NOMO-1 (cell line): ENCODE measurements at regions not wholly inside any gene's neighbourhood (a gene's known extent, or its start where the extent isn't known, plus 50 kb on each side); places are given as distances from the start of the nearest gene placed in this dataset.
A peak's percentile ranks its signal among the peaks of the same experiment; 100 is the strongest.
"Not testable (repeated sequence)": the region's sequence is repeated elsewhere in the genome, so short reads cannot be mapped to it uniquely, and the experiment has no call there.

Source experiments
- DNase-seq, 2 experiments: peaks; one replicate each; lab custom pipeline; 2025; ENCODE audit not compliant: unreplicated experiment in 2 of 2; lab: John Stamatoyannopoulos, UW

DNA sequence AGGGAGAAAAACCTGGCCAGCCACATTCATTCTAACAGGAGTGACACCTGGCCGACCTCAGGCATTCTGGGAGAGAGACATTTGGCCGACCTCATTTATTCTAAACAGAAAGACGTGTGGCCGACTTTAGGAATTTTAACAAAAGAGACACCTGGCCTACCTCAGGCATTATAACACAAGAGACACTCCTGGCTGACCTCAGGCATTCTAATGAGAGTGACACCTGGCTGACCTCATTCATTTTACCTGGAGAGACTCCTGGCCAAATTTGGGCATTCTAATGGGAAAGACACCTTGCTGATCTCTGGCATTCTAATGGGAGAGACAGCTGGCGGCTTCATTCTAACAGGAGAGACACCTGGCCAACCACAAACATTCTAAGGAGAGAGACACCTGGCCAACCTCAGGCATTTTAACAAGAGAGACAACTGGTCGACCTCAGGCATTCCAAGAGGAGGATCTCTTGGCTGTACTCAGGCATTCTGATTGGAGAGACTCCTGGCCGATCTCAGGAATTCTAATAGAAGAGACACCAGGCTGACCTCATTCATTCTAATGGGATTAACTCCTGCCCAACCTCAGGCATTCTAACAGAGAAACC, 1353.9 kb downstream of the UQCRFS1 start:
- DNase-seq = no peak

DNA sequence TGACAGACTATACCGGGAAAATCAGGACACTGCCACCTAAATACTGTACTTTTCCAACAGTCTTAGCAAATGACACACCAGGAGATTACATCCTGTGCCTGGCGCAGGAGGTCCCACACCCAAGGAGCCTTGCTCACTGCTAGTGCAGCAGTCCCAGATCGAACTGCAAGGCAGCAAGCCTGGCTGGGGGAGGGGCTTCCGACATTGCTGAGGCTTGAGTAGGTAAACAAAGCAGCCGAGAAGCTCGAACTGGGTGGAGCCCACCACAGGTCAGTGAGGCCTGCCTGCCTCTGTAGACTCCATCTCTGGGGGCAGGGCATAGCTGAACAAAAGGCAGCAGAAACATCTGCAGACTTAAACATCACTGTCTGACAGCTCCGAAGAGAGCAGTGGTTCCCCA, 1360.0 kb downstream of the UQCRFS1 start:
- DNase-seq = not testable (repeated sequence)

DNA sequence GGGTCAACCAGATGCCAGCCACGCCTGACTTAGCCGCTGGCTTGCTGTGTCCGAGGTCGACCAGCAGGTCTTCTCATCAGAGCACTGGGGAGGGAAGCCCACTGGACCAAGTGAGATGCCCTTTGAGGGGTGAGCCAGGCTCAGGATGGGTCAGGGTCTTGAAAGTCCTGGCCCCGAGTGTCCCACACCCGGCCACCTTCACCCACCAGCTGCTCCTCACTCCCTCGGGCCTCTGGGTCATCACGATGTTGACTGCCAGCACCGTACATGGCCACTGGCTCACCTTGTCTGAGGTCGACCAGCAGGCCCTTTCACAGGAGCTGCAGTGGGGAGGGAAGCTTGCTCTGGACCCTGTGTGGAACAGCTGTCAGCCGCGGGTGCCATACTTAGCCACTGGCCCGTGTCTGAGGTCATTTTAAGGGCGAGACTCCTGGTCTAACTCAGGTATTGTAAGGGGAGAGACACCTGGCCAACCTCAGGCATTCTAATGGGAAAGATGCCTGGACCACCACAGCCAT, 1361.3 kb downstream of the UQCRFS1 start:
- no peak for DNase-seq

DNA sequence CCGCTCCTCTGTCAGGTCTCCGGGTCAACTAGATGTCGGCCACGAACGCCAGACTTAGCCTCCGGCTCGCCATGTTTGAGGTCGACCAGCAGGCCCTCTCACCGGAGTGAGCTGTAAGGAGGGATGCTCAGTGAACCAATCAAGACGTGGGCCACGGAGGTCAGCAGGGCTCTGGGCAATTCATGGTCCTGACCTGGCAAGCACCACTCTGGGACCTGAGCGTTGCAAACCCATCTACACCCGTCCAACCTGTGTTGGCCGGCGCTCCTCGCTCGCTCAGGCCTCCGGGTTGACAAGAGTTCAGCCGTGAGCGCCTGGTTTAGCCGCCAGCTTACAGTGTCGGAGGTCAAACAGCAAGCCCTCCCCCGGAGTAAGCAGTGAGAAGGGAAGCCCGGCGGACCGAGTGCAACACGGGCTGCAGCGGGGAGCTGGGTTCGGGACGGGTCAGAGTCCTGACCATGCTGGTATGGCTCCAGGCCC, 1361.9 kb downstream of the UQCRFS1 start:
- DNase-seq = no peak

DNA sequence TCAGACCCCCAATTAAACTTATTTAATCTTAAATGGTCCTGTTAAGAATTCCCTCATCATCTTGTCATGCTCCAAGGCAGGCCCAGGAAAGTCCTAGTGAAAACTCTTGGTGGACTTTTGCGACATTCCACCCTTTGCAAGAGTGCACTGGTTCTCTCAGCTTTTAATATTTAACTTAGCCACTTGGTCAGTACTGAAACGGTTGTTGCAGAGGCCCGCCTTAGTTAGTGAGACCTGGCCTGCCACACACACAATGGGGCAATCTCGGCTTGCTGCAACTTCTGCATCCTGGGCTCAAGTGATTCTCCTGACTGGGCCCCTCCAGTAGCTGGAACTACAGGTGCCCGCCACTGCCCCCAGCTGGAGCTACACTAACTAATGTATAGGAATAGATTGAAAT, 1366.0 kb downstream of the UQCRFS1 start:
- DNase-seq = peak; percentile 13 to 27

DNA sequence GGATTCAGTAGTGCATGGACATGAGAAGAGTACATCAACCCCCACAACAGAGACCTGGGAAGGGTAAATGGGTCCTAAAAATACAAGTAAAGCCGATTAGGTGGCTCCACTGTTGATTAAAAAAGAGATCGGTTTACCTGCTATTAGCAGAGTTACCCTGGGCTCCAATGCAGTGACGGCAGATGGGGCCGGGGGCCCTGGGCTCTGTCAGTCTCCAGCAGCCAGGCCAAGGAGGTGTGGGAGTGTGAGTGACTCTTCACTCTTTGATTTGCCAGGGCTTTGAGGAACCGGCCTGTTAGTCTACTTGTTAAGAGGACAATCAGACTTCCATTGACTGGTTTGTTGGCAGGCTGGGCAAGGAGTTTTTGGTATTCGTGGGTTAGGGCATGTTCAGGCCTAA, 1368.7 kb downstream of the UQCRFS1 start:
- DNase-seq = no peak

DNA sequence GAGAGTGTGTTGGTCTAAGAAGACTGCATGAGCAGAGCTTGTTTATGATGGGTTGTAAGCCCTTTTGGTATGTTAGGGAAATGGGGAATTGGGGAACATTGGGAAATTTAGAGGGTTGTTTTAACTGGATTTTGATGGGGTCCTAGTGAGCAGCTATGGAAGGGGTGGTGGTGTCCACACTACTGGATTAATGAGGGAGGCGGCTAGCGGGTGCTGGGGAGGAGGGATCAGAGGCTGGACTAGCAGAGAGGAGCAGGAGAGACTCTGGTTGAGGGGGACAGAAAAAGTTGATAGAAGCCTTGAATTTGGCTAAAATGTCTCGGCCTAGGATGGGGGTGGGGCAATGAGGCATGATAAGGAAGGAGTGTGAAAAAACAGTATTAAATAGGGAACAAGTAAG, 1369.1 kb downstream of the UQCRFS1 start:
- DNase-seq = no peak

DNA sequence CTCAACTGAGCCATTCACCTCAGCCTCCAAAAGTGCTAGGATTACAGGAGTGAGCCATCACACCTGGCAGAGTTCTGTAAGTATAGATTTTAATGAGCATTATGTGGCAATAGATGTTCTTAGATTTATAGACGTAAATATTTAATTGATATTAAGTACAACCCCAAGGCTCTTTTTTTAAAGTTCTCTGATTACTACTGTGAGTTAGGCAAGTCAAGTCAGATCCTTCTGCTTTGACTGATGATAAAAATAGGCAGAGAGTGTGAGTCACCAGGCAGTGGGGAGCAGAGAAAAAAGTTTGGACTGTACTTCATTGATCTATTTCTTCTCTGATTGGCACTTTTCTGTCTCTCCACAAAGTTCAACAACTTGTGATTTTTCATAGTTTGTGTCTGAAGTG, 1379.9 kb downstream of the UQCRFS1 start:
- DNase-seq = peak in 1 of 2 experiments; percentile 35

DNA sequence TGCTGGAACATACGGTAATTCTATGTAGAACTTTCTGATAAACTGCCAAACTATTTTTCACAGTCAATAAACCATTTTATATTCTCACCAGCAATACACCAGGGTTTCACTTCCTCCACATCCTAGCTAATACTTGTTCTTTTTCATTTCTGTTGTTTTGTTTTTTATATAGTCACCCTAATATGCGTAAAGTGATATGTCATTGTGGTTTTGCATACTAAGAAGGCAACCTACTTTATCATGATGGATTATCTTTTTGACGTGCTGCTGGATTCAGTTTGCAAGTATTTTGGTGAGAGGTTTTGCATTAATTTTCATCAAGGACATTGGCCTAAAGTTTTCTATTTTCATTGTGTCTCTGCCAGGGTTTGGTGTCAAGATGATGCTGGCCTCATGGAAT, 1384.1 kb downstream of the UQCRFS1 start:
- DNase-seq = peak; percentile 18 to 71

DNA sequence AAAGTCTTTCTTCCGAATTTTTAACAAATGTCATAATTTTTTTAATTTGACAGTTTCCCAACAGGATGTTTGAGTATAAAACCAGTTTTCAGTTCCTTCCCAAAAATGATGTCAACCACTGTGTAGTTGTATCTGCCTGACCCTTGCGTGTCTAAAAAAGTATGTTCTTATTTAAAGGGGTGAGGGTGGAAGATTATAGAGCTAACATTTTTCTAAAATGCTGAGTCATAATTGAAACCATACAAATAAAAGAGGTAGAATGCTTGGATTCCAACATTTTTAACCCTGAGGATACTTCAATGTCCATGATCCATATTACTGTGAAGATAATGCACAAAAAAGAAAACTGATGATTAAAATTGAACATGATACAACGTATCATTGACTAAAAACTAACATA, 1388.8 kb downstream of the UQCRFS1 start:
- DNase-seq = no peak

DNA sequence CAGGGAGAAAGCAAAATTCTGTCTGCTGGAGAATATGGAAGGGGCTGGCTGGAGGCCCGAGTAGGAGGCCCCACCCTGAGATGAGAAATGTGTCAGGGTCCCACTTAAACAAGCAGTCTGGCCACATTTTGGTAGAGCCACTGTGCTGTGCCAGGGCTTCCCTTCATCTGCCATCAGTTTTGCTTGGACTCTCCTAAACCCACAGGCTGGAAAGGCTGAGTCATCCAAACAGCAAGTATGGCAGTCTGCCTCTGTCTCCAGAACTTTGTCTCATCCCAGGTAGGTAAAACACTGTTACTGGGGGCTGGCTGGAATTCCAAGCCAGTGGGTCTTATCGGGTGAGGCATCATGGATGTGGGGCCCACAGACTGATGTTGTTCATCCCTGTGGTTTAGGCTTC, 1390.6 kb downstream of the UQCRFS1 start:
- DNase-seq = no peak

DNA sequence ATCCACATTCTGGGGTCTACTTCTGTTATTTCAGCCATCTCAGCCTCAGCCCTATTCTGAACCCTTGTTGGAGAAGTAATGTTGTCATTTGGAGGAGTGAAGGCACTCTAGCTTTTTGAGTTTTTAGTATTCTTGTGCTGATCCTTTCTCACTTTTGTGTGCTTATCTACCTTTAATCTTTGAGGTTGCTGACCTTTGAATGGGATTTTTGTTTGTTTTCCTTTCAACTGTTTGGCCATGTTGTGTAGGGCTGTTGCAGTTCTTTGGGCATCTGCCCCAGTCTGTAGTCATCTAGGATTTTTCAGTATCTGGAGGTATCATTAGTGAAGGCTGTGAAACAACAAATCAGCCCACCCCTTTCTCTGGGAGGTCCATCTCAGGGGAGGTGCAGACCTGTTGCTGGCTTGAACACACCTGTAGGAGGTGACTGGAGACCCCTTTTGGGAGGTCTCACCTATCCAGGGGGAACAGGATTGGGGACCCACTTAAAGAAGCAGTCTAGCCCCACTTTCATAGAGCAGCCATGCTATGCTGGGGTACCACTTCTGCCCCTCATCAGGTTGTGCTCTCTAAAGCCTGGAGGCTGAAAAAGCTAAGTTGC, 1391.4 kb downstream of the UQCRFS1 start:
- no peak for DNase-seq

DNA sequence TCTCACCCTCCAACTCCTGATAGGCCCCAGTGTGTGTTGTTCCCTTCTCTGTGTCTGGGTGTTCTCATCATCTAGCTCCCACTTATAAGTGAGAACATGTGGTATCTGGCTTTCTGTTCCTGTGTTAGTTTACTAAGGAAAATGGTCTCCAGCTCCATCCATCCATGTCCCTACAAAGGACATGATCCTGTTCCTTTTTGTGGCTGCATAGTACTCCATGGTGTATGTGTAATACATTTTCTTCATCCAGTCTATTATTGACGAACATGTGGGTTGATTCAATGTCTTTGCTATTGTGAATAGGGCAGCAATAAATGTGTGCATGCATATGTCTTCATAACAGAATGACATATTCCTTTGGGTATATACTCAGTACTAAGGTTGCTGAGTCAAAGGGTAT, 1397.0 kb downstream of the UQCRFS1 start:
- no peak for DNase-seq

DNA sequence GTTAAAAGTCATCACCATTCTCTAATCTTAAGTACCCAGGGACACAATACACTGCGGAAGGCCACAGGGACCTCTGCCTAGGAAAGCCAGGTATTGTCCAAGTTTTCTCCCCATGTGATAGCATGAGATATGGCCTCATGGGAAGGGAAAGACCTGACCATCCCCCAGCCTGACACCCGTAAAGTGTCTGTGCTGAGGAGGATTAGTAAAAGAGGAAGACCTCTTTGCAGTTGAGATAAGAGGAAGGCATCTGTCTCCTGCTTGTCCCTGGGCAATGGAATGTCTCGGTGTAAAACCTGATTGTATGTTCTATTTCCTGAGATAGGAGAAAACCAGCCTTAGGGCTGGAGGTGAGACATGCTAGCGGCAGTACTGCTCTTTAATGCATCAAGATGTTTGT, 1398.1 kb downstream of the UQCRFS1 start:
- not testable (repeated sequence) for DNase-seq

DNA sequence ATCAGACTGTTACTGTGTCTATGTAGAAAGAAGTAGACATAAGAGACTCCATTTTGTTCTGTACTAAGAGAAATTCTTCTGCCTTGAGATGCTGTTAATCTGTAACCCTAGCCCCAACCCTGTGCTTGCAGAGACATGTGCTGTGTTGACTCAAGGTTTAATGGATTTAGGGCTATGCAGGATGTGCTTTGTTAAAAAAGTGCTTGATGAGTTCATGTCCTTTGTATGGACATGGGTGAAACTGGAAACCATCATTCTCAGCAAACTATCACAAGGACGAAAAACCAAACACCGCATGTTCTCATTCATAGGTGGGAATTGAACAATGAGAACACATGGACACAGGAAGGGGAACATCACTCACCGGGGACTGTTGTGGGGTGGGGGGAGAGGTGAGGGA, 1398.7 kb downstream of the UQCRFS1 start:
- not testable (repeated sequence) for DNase-seq

DNA sequence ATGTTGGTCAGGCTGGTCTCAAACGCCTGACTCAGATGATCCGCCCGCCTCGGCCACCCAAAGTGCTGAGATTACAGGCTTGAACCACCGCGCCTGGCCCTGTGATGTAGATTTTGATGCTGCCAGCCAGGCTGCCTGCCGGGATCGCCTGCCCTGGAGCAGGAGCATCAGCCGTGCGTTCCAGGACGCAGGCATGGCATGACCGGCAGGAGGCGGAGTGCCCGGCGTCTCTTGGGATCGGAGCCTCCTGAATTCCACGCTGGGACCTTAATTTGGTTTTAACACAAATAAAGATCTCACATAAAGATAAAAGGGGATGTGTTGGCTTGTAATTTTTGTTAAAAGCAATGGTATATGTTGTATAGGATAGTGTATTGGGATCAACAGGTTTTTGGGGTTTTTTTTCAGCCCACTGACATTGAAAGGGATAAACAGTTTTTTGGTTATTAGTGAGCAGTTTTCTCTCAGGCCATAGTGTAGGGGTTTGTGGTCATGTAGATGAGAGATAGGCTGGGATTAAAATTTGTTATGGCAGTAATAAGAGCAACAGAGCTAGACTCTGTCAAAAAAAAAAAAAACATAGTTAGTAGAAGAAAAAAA, 1406.4 kb downstream of the UQCRFS1 start:
- no peak for DNase-seq

DNA sequence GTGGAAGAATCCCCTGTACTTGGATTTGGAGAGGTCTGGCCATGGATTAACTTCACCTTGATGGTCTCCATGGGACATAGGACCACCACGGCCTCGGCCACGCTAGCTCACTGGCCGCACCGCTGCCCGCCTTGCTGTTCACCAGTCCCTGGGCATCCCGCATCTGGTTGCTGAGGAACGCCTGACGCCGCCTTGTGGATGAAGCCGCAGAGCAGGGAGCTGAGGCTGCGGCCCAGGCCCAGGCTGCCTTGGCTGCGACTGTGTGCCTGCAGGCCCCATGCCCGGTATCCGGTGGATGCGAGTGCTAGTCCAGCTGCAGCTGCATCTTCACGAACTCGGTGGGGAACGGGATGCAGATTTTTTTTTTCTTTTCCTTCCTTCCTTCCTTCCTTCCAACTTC, 1407.1 kb downstream of the UQCRFS1 start:
- no peak for DNase-seq

DNA sequence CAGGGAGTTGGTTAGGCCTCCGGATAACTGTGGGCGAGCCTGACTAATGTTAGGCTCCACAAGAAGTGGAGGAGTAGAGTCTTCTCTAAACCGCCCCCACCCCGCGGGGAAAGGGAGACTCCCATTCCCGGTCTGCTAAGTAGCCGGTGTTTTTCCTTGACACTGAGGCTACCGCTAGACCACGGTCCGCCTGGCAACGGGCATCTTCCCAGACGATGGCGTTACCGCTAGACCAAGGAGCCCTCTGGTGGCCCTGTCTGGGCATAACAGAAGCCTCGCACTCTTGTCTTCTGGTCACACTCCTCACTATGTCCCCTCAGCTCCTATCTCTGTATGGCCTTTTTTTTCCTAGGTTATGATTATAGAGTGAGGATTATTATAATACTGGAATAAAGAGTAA, 1410.7 kb downstream of the UQCRFS1 start:
- DNase-seq = not testable (repeated sequence)

DNA sequence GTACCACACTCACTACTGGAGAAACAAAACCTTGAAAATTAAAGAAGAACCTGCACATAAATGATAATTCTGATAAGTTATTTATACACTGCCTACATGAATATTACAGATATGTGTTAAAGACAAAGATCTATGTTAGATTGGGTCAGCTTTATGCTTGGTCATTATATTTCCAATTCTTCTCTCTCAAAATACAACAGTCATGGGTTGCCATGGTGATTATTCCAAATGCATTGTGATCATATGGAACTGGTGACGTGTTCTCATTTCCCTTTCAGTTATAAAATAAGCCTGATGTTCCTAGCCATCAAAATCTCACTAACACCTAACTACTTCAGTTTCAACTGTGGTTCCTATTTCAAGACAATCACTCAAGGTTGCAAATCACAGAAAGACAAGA, 1416.4 kb downstream of the UQCRFS1 start:
- no peak for DNase-seq

DNA sequence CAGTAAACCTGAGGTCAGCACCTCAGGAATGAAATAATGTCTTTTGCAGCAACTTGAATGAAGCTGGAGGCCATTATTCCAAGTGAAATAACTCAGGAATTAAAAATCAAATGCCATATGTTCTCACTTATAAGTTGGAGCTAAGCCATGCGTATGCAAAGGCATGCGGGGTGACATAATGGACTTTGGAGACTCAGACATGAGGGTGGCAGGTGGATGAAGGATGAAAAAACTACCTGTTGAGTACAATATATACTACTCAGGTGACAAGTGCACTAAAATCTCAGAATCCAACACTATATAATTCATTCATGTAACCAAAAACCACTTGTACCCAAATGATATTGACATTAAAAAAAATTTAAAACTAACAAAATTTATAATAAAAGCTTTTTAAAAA, 1416.9 kb downstream of the UQCRFS1 start:
- DNase-seq = no peak

DNA sequence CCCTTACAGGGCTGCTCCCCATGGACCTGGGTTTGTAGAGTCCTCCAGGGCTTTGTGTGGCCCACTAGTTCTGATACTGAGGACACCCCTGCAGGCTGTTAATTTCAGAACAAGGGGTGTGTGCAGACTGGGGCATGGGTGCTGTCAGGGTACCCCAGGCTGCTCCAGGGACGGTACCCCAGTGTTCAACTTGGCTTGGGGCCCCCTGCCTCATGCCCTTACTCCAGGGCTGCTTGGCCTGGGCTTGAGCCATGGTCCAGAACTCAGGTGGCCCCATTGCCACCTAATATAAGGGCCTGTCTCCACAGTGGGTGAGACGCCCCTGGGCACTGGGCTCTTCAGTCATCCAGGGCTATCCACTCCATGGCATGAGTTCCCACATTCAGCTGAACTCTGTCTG, 1417.6 kb downstream of the UQCRFS1 start:
- no peak for DNase-seq

DNA sequence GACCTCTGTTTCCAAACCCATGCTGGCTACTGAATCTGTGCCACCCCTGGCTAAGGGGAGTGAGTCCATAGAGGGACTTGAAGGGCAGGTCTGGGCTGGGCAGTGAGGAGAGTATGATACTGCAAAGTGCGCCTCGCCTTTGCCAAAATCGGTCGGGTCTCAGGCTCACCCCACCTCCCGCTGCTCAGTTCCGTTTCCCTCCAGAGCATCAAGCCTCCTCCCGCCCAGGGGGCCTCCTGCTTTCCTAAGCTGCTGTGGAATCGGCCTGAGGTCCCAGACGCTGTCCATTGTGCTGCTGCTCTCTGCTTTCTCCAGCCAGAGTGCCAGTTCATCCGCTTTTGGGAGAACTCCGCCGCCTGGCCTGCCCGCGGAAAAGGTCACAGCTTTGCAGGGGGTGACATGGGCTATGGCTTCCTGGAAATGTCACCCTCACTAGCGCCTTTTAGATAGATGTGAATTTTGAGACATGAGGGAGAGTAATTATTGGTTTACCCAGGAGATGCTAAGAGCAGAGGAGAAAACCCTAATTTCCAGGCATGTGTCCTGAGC, 1418.4 kb downstream of the UQCRFS1 start:
- peak; percentile 39 to 46 for DNase-seq
